ENCODE measurements at regions not wholly inside any gene's neighbourhood (a gene's known extent, or its start where the extent isn't known, plus 50 kb on each side); places are given as distances from the start of the nearest gene placed in this dataset.

DNA sequence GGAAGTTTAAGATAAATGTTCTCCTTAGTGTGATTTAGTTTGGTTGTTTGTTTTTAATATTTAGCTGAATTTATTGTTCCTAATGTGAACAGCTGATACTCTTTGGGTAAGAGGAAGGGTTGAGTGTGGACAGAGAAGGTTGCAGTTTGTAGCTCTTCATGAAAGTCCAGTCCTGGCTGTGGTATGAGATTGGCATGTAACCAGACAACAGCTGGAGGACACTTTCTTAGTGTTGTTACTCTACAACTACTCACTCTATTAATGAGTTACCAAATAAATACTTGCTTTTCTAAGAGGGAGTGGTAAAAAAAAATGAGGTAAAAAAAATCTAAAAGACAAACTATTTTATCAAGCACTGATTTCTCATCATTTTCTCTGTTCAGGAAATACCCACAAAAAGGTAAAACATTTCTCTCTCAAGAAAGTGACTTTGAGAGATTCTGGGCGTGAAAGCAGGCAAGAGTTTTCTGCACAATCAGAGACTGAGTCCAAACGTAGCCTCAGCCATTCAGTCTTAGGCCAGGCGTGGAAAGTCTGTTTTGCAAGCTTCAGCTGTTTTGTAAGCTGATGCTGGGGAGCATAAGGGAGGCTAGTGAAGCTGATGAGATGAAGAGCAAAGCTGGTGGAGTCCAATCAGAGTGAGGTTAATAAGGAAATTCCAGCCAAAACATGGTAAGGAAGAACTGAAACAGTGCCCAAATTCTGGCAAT, 138.5 kb upstream of the ARPP21 start:
- no peaks in the 10 kb centered on the region for H3K9me3 ChIP-seq
- intact Hi-C loops (cut with DNase I), result no loop called here
- TF ChIP-seq POLR2A (IDR thresholded peaks at IDR 0.05), result no peak
- TF ChIP-seq, protein P1, sequence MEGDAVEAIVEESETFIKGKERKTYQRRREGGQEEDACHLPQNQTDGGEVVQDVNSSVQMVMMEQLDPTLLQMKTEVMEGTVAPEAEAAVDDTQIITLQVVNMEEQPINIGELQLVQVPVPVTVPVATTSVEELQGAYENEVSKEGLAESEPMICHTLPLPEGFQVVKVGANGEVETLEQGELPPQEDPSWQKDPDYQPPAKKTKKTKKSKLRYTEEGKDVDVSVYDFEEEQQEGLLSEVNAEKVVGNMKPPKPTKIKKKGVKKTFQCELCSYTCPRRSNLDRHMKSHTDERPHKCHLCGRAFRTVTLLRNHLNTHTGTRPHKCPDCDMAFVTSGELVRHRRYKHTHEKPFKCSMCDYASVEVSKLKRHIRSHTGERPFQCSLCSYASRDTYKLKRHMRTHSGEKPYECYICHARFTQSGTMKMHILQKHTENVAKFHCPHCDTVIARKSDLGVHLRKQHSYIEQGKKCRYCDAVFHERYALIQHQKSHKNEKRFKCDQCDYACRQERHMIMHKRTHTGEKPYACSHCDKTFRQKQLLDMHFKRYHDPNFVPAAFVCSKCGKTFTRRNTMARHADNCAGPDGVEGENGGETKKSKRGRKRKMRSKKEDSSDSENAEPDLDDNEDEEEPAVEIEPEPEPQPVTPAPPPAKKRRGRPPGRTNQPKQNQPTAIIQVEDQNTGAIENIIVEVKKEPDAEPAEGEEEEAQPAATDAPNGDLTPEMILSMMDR (IDR thresholded peaks at IDR 0.05), result no peak
- H3K36me3 ChIP-seq, result no peaks in the 10 kb centered on the region
- H3K4me1 ChIP-seq, result no peaks in the 10 kb centered on the region
- H3K27me3 ChIP-seq, result no peaks in the 10 kb centered on the region
- H3K27ac ChIP-seq, result no peak overlapping the region
- 51 to 58% methylated on average over 3 of the region's 3 CpGs for WGBS, 2 donors
- H3K4me3 ChIP-seq (replicated peaks in 1 of 3), result no peak overlapping the region
- peak in 1 of 2 donors; percentile 5 for DNase-seq

DNA sequence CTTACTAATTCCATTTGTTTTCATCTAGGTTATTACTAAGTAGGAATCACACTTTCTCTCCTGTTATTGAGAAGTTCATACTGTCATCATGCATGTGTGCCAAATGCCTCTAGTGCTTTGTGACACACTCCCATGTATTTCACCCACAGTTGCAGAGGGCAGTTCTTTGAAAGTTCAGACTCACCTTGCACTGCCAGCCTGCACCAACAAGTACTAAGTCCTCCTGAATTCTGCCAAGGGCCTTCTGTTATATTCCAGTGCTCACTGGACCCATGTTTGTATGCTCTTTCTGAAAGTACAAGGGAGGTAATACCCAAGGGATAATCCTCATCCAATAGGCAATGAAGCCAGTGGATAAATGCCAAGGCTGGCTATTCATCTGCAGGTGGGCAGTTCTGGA, 136.6 kb upstream of the ARPP21 start:
- Histone ChIP-seq H3K9me3 (no peaks in the 10 kb centered on the region), H3K27me3 (no peaks in the 10 kb centered on the region), H3K4me3 (replicated peaks in 1 of 3) (no peak overlapping the region), H3K36me3 (no peaks in the 10 kb centered on the region), H3K27ac (no peak overlapping the region), H3K4me1 (no peaks in the 10 kb centered on the region)
- DNase-seq, result no peak
- intact Hi-C loops (cut with DNase I), result no loop called here
- TF ChIP-seq POLR2A (IDR thresholded peaks at IDR 0.05), result no peak

DNA sequence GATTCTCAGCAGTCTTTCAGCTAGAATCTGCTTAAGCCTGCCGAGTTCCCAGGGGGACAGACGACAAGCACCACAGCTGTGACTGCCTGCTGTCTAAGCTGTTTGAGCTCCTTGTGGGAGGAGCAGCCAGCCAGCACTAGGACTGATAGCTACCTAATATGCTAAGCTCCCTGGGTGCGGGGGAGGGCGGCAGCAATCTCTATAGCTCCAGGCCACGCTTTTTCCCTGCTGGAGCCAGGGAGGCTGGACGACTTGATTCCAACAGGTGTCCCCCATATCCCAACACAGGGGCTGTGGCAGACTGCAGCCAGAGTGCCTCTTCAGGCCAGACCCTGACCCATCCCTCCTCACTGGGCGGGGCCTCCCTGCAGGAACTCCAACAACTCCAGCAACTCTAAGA, 134.1 kb upstream of the ARPP21 start:
- intact Hi-C loops (cut with DNase I), result no loop called here
- DNase-seq, result peak in 1 of 2 donors; percentile 8
- Histone ChIP-seq H3K27ac (no peak overlapping the region), H3K4me1 (no peaks in the 10 kb centered on the region), H3K27me3 (no peaks in the 10 kb centered on the region), H3K4me3 (replicated peaks in 1 of 3) (no peak overlapping the region), H3K36me3 (no peaks in the 10 kb centered on the region), H3K9me3 (no peaks in the 10 kb centered on the region)
- TF ChIP-seq, protein P1 (IDR thresholded peaks at IDR 0.05), result no peak
- TF ChIP-seq POLR2A (IDR thresholded peaks at IDR 0.05), result no peak
- 25 to 36% methylated on average over 6 to 7 of the region's 7 CpGs for WGBS, 2 donors

DNA sequence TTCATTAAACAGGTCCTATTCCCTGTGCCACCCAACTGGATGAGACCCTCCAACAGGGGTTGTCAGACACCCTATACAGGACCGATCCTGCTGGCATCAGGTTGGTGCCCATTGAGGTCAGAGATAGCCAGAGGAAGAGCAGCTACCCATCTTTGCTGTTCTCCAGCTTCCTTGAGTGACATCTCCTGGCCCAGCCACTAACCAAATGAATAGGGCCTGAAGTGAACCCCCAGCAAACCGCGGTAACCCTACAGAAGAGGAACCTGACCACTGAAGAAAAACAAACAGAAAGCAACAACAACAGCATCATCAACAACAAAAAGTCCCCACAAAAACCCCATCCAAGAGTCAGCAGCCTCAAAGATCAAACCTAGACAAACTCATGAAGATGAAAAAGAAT, 133.6 kb upstream of the ARPP21 start:
- DNase-seq, result no peak
- Histone ChIP-seq H3K27ac (no peak overlapping the region), H3K4me3 (replicated peaks in 1 of 3) (no peak overlapping the region), H3K9me3 (no peaks in the 10 kb centered on the region), H3K36me3 (no peaks in the 10 kb centered on the region), H3K4me1 (no peaks in the 10 kb centered on the region), H3K27me3 (no peaks in the 10 kb centered on the region)
- no peak for TF ChIP-seq POLR2A (IDR thresholded peaks at IDR 0.05)
- TF ChIP-seq, protein P1 (IDR thresholded peaks at IDR 0.05), result no peak
- 93 to 95% methylated on average over 3 of the region's 3 CpGs for WGBS, 2 donors
- intact Hi-C loops (cut with DNase I), result no loop called here

DNA sequence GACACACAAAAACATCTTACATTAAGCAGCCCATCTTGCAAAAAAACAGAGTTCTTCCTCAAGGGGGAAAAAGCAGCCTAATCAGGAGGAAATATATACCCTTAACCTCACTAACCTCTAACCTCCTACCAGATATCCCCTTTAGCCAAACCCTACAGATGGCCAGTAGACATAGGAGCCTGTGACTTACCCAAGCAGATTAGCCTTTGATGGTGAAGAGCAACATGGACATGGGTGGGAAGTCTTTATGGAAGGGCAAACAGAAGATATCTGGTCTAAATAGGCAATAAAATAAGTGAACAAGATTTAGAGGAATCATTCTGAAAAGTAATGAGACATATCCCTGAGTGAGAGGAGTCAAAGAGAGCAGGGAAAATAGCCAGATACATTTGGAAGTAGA, 119.4 kb upstream of the ARPP21 start:
- Histone ChIP-seq H3K4me1 (no peaks in the 10 kb centered on the region), H3K9me3 (no peaks in the 10 kb centered on the region), H3K36me3 (no peaks in the 10 kb centered on the region), H3K27me3 (no peaks in the 10 kb centered on the region), H3K27ac (no peak overlapping the region), H3K4me3 (replicated peaks in 1 of 3) (no peak overlapping the region)
- intact Hi-C loops (cut with DNase I), result no loop called here
- DNase-seq, result no peak
- TF ChIP-seq, protein P1 (IDR thresholded peaks at IDR 0.05), result no peak
- no peak for TF ChIP-seq POLR2A (IDR thresholded peaks at IDR 0.05)
